Medulla oblongata (tissue), 1 donor: ENCODE measurements at regions not wholly inside any gene's neighbourhood (a gene's known extent, or its start where the extent isn't known, plus 50 kb on each side); places are given as distances from the start of the nearest gene placed in this dataset.
"Not testable (repeated sequence)": the region's sequence is repeated elsewhere in the genome, so short reads cannot be mapped to it uniquely, and the experiment has no call there.

Experiments
- DNase-seq: peaks from one replicate; pipeline ENCODE4 v3.0.0-alpha.2; 2015; ENCODE audit errors: extremely low spot score

DNA sequence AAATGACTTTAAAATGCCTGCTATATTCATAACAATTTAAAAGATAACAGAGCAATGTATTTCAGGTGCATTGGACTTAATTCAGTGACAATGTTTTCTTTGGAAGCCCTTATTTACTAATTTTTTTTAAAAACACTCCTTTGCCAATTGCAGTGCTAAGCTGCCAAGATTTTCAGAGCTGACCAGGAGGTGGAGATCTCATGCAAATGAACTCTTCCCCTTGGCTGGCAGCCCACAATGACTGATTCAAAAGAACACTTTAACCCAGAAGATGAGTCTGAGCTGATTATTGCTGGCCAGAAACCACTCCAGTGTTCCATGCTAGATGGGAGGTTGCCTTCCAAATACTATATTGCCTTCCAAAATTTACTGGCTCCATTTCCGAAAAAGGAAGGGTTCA, 128.3 kb upstream of the CCNH start:
- DNase-seq = peak; percentile 95

DNA sequence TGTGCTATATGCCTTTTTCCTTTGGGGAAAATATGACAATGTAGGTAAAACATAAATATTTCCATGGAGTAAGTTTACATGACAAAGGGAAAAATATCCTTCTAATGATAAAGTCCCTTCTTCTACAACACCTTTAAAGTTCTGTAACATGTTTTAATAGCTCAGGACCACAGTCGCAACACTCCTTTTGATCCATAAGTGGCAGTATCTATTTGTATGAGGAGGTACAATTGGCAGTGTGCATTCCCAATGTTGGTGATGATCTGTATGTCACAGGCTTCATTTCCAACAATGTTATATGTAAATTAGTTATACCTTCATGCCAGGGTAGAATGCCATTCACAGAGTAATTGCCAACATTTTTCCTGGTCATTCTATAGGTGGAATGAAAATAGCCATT, 127.1 kb upstream of the CCNH start:
- DNase-seq = no peak

- DNase-seq = no peak
These were observed 123.6 kb upstream of the CCNH start for GRCh38 chr5:87536365-87536764.

- no peak for DNase-seq
These were observed 123.0 kb upstream of the CCNH start for GRCh38 chr5:87535706-87536105.

GRCh38 chr5:87529486-87530076, 116.9 kb upstream of the CCNH start:
- DNase-seq = no peak

DNA sequence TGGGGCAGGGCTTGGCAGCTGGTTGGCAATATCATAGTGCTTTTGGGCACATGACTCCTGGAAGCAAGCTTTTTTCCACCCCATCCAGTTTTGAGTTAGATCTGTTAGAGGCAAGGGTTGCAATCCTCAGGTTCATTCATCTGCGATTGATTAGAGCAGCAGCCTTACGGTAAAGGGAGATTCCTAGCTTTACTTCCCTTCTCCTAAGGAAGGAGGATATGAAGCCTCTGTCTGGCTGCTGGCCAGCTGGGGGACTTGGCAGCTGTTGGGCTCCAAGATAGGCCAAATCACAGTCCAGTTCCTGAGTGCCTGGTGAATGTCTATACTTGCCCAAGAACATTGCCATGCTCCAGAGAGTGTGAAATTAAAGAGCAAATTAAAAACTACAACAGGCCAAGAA, 113.4 kb upstream of the CCNH start:
- DNase-seq = no peak

DNA sequence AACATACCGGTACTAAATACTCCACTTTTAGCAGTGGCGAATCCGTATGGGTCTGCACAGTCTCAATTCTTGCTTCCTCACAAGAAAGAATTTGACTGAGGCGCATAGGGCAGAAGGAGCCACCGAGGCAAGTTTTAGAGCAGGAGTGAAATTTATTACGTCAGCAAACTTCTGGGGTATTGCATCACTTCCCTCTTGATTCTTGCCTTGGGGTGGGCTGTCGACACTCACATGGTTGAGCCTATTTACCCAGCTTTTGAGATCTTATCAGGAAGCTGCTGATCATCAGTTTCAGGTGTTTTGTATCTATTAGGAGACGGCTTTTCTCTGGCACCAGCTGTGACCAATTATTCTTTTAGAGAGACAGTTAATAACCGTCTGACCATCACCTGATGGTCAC, 111.5 kb upstream of the CCNH start:
- DNase-seq = no peak

DNA sequence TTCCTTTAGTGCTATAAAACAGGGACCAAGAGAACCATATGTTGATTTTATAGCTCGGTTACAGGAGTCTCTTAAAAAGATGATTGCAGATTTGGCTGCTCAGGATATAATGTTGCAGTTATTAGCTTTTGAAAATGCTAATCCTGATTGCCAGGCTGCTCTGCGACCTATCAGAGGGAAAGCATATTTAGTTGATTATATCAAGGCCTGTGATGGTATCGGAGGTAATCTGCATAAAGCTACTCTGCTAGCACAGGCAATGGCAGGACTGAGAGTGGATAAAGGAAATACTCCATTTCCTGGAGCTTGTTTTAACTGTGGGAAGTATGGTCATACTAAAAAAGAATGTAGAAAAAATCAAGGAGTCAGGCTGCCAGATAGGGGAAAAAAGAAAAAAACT, 99.0 kb upstream of the CCNH start:
- DNase-seq = not testable (repeated sequence)

- DNase-seq = no peak
These were observed 90.3 kb upstream of the CCNH start for GRCh38 chr5:87503004-87503403.

- no peak for DNase-seq
These were observed 87.0 kb upstream of the CCNH start for GRCh38 chr5:87499478-87500410.
